ENCODE measurements at regions not wholly inside any gene's neighbourhood (a gene's known extent, or its start where the extent isn't known, plus 50 kb on each side); places are given as distances from the start of the nearest gene placed in this dataset.
A peak's percentile ranks its signal among the peaks of the same experiment; 100 is the strongest.

DNA sequence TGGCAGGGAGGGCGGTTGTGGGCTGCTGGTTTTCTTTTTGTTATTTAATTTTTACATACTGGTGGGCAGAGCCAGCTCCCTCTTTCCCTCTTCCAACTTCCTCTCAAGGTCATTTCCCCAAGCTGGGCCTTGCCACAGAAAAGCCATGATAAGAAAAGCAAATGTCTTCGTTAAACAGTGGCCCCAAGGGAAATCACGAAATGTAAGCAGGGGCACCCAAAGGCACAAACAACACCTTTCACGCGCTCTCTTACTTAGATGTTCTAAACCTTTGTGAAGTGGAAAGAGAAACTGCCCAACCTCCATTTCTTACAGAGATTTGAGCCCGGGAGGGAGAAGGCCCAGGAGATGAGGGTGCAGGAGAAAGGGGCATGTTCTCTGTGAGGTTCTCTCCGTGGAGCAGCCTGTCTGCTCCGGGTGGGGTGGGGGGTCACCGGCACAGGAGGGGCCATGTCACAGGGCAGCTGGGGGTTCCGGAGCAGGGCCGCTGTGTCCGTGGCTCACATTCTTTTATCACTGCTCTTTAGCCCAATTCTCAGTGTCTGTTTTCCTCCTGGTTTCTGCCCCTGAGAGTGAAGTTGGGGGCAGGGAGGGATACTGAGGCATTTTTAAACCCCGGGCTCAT lies 190.7 kb upstream of the GATA6 start:
- H2AK5ac ChIP-seq (ENCODE audit: insufficient read length, low read length): no peak overlapping the region
- no peak overlapping the region for H2BK20ac ChIP-seq (ENCODE audit: low read depth, low read length, poor library complexity, severe bottlenecking)
- H2BK12ac ChIP-seq (ENCODE audit: insufficient read length, low read depth, low read length): no peak overlapping the region
- H3K27me3 ChIP-seq (ENCODE audit: insufficient read depth, low read length): no peaks in the 10 kb centered on the region
- no peak overlapping the region for H2BK120ac ChIP-seq (ENCODE audit: low read depth, low read length, poor library complexity, severe bottlenecking)
- WGBS (ENCODE audit: extremely low coverage, insufficient read length, low lambda C conversion rate): no CpG with 5 or more reads among the region's 13 CpGs
- H3K56ac ChIP-seq (ENCODE audit: insufficient read length, low read depth, low read length): no peak overlapping the region
- Mint-ChIP-seq H3K4me3 (no peak overlapping the region), H3K9me3 (peaks cover 4 to 7% of the 10 kb centered on the region in 2 experiments; a peak in 2 of 5 replicates), H3K27me3 (ENCODE audit: low read depth) (peaks cover 5% of the 10 kb centered on the region), H3K36me3 (ENCODE audit: insufficient read depth in 1 of 3, low read depth in 3 of 3) (no peaks in the 10 kb centered on the region), H3K4me1 (peaks cover 15% of the 10 kb centered on the region in 2 experiments), H3K27ac (peak overlapping the region in 1 of 3 experiments; percentile 58; a peak in 2 of 7 replicates)
- peak overlapping the region; percentile 3 for H3K9ac ChIP-seq (ENCODE audit: extremely low read depth, insufficient read length, low read length)
- no peaks in the 10 kb centered on the region for H3K23me2 ChIP-seq (ENCODE audit: insufficient read length, low read depth, low read length, poor library complexity, severe bottlenecking)
- no peak overlapping the region for H4K5ac ChIP-seq (ENCODE audit: insufficient read length, low read depth, low read length)
- no peak overlapping the region for H4K91ac ChIP-seq (ENCODE audit: insufficient read length, low read depth, low read length)
- no peak overlapping the region for H3T11ph ChIP-seq (ENCODE audit: low read length)
- TF ChIP-seq, protein P1, sequence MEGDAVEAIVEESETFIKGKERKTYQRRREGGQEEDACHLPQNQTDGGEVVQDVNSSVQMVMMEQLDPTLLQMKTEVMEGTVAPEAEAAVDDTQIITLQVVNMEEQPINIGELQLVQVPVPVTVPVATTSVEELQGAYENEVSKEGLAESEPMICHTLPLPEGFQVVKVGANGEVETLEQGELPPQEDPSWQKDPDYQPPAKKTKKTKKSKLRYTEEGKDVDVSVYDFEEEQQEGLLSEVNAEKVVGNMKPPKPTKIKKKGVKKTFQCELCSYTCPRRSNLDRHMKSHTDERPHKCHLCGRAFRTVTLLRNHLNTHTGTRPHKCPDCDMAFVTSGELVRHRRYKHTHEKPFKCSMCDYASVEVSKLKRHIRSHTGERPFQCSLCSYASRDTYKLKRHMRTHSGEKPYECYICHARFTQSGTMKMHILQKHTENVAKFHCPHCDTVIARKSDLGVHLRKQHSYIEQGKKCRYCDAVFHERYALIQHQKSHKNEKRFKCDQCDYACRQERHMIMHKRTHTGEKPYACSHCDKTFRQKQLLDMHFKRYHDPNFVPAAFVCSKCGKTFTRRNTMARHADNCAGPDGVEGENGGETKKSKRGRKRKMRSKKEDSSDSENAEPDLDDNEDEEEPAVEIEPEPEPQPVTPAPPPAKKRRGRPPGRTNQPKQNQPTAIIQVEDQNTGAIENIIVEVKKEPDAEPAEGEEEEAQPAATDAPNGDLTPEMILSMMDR (conservative IDR thresholded peaks at IDR 0.05): no peak
- H3K4me2 ChIP-seq (ENCODE audit: insufficient read depth, insufficient read length, low read length): no peak overlapping the region
- no peak overlapping the region for H3K4ac ChIP-seq (ENCODE audit: low read depth, low read length)
- H3K14ac ChIP-seq (ENCODE audit: insufficient read depth, low read length): no peak overlapping the region
- no peak for DNase-seq
- H2BK15ac ChIP-seq (ENCODE audit: low read depth, low read length): no peak overlapping the region
- H2BK5ac ChIP-seq (ENCODE audit: insufficient read length, low read length): no peak overlapping the region
- H3K27ac ChIP-seq (ENCODE audit: insufficient read length, low read depth, low read length): no peak overlapping the region
- no peak overlapping the region for H2AFZ ChIP-seq (ENCODE audit: low read length)
- H3K9me3 ChIP-seq (ENCODE audit: control insufficient read depth, low read depth, low read length): no peaks in the 10 kb centered on the region
- peaks cover 4% of the 10 kb centered on the region; the same call in 1 of the 2 replicates for H3K4me1 ChIP-seq (ENCODE audit: insufficient read depth, low read length)
- H3K79me2 ChIP-seq (ENCODE audit: insufficient read depth, low read length): no peaks in the 10 kb centered on the region
- no peak overlapping the region for H3K18ac ChIP-seq (ENCODE audit: insufficient read length, low read depth, low read length)
- no peak overlapping the region for H3K23ac ChIP-seq (ENCODE audit: insufficient read length, low read depth, low read length)
- H3K79me1 ChIP-seq (ENCODE audit: insufficient read depth, low read depth, low read length, poor library complexity, severe bottlenecking): no peaks in the 10 kb centered on the region
- H4K20me1 ChIP-seq (ENCODE audit: control insufficient read depth, insufficient read depth, insufficient read length): no peaks in the 10 kb centered on the region
- no peak overlapping the region for H4K8ac ChIP-seq (replicated peaks; ENCODE audit: insufficient read length, low read depth, low read length)

Measured in H9 (cell line).